ENCODE measurements at regions not wholly inside any gene's neighbourhood (a gene's known extent, or its start where the extent isn't known, plus 50 kb on each side); places are given as distances from the start of the nearest gene placed in this dataset.
A peak's percentile ranks its signal among the peaks of the same experiment; 100 is the strongest.
"Not testable (repeated sequence)": the region's sequence is repeated elsewhere in the genome, so short reads cannot be mapped to it uniquely, and the experiment has no call there.

DNA sequence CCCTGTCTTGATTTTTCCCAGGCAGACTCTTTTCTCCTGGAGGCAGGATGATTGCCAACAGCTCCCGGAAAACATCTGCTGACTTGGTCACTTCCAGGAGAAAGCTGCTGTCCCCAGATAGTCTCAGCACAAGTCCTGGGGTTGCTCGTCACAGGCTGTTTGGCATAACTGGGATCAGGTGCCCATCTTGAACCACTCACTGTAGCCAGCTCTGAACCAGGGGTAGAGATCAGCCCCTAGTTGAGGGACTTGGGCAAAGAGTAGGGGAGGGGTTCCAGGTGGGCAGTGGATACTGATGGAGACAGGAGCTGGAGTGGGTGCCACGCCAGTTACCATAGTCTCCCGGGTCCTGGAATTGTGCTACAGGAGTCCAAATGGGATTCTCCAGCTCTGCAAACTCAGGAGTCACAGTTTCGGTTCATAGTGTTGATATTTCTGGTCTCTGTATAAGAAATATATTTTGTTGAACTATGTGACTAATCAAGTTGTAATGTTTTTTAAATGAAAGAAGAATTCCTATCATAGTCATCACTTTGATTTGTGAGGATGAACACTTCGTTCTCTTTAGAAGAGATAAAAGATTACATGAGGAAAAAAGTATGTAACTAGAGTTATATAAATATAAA lies 1154.5 kb downstream of the AACS start:
- DNase-seq: no peak

DNA sequence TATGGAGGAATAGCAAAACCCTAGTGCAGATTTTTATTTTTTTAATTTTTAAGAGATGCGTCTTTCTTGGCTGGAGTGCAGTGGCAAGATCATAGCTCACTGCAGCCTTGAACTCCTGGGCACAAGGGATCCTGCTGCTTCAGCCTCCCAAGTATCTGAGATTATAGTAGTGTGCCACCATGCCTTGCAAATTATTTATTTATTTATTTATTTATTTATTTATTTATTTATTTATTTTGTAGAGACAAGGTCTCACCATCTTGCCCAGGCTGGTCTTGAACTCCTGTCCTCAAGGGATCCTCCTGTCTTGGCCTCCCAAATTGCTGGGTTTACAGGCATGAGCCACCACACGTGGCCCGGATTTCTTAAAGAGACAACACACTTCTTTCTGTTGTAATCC lies 1158.8 kb downstream of the AACS start:
- DNase-seq: no peak

DNA sequence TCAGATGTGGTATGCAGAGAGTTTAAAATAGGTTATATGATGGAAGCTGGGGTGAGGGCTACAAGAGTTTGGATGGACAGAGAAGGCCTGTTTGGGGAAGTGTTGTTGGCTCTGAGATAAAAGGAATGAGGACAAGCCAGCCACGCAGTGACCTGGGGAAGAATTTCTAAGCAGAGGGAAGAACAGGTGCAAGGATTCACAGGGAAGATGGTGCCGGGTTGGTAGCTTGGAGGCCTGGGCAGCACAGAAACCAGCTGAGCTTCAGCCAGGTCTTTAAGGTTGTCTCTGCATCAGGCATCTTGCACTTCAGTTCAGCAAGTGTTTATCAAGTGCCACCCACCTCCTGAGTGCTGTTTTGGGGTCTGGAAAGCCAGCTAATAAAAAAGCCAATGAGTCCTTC lies 1163.7 kb downstream of the AACS start:
- DNase-seq: no peak

DNA sequence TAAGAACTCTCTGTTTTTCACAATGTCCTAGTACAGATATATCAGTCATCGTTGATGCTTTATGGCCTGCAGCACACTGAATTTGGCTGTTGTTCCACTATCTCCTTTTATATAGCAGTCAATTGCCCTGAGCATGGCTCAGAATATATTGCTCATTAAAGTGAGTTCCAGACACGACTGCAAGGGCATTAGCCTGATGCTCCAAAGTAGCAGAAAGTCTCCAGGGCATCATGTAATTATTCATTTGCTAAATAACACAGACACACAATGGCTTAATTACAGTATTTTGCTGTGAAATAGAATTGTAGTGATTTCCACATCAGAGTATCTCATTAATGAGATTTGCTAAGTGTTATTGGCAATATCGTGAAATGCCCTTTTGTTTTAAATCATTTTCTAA lies 1167.5 kb downstream of the AACS start:
- DNase-seq: no peak

GRCh38 chr12:126233625-126234024 lies 1168.4 kb downstream of the AACS start:
- no peak for DNase-seq

DNA sequence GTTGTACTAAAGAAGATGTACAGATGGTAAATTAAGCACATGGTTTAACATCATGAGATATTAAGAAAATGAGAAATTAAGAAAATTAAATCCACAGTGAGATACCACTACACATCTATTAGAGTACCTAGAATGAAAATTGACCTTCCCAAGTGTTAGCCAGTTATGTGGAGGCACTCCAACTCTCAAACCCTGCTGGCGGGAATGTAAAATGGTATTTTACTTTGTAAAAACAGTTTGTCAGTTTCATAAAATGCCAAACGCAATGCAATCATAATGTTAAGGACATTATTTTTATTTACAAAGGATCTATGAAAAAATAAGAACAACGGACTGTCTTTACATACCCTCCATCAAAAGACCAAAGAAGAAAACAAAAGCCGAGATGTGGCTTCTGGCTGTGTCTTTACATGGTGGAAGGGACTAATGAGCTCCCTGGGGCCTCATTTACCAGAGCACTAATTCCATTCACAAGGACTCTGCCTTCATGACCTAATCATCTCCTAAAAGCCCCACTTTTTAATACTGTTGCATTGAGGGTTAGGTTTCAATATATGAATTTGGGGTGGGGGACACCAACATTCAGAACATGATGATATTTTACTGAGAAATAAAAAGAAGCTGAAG lies 1178.7 kb downstream of the AACS start:
- DNase-seq: no peak

DNA sequence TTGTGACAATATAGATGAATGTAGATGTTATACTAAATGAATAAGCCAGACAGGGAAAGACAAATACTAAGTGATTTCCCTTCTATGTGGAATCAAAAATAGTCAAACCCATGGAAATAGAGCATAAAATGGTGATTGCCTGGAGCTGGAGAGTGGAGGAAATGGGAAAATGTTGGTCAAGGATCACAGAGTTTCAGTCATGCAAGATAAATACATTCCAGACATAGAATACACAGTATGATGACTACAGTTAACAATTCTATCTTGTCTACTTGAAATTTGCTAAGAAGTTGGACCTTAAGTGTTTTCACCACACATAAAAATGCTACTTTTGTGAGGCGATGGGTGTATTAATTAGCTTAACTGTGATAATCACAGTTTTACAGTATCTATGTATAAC lies 1182.7 kb downstream of the AACS start:
- DNase-seq: no peak

DNA sequence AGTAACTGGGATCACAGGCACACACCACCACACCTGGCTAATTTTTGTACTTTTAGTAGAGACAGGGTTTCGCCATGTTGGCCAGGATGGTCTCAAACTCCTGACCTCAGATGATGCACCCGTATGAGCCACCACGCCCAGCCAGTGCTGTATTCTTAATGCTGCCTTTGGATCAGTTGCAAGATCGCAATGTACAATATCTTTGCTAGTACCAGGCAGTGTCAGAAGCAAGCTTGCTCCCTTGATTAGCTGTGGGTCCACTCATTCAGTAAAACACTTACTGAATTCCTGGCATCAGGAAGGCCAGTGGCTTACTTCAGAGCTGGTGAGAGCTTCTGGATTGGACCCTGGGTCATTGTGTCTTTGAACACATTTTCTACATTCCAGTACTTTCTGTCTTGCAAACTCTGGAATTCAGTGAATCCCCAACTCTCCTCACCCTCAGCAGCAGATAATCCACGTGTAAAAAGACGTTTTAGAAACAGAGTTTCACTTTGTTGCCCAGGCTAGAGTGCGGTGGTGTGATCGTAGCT lies 1183.7 kb downstream of the AACS start:
- DNase-seq: no peak

DNA sequence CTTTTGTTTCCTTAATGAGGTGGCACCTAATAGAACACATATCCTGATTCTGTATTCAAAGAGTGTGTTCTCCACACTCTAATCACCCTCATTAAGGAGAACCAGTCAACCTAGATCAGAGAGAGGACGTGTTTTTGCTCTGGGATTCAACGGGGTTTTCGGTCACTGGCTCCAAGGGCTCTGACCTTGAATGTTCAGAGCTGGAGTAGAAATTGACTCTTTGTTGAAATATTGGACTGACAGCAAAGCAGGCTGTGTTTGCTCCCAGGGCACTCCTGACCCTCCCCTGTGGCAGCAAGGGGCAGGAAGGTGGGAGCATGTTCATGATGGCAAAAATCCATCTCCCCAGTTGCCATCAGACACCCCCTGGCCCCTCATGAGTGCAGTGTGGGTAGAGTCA lies 1193.0 kb downstream of the AACS start:
- DNase-seq: no peak

DNA sequence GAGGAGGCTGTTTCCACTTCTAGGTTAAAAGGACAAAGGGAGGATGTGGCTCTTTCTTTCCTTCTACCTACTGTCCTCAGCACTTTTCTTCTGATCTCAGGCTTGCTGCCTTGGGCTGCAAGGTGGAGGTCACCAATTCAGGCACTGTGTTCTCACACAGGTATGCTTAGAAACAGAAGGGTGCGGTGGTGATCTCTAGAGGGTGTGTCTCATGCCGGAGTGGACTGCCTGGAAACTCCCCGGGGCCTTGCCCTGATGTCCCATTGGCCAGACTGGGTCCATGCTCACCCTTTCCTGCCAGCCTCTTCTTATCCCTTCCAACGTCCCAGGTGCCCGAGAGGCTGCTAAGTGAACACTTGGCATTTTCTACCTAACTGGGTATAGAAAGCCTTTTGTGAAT lies 1197.6 kb downstream of the AACS start:
- no peak for DNase-seq

- DNase-seq: no peak
Observed at GRCh38 chr12:126268222-126268621, 1203.0 kb downstream of the AACS start.

- DNase-seq: no peak
Observed at GRCh38 chr12:126271159-126271558, 1205.9 kb downstream of the AACS start.

DNA sequence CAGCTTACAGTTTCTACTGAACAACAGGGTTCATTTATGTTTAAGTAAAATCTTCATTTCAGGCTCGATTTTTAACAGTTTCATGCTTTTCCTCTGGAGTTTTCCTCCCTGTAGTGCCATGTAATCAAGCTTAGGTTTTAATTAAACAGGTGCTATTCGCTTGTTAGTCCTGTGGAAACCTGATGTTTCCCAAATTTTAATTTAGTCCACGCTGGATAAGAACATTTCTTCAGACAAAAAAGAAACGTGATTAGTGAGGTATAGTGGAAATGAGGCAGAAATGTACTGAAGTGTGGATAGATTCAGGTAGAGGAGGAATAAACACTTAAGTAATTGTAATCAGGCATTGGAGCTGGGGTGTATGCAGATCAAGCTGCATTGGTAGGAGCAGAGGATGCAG lies 1217.5 kb downstream of the AACS start:
- DNase-seq: no peak

DNA sequence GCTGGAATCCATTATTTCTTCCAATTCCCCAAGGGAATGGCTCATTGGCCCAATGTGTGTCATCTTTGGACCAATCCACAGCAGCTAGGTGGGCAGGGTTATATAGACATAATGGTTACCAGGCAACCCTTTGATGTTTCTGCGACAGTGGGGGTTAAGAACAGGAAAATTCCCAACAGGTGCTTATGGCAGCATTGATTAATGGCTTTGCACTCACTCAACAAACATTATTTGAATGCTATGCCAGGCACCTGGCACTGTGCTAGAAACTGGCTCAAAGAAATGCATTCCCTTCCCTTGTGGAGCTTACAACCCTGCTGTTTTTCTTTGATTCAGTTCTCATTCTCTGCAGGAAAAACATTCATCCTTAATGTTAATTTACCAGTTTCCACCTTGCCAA lies 1221.0 kb downstream of the AACS start:
- peak; percentile 96 for DNase-seq

GRCh38 chr12:126290456-126290855 lies 1225.2 kb downstream of the AACS start:
- no peak for DNase-seq

DNA sequence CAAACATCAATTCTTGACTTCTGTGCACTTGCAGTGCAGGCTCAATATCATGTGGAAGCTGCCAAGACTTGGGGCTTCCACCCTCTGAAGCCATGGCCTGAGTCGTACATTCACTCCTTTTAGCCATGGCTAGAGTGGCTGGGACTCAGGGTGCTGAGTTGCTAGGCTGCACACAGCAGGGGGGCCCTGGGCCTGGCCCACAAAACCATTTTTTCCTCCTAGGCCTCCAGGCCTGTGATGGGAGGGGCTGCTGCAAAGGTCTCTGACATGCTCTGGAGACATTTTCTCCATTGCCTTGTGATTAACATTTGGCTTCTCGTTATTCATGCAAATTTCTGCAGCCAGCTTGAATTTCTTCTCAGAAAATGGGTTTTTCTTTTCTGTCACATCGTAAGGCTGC lies 1226.8 kb downstream of the AACS start:
- not testable (repeated sequence) for DNase-seq

GRCh38 chr12:126295652-126296051 lies 1230.4 kb downstream of the AACS start:
- no peak for DNase-seq

DNA sequence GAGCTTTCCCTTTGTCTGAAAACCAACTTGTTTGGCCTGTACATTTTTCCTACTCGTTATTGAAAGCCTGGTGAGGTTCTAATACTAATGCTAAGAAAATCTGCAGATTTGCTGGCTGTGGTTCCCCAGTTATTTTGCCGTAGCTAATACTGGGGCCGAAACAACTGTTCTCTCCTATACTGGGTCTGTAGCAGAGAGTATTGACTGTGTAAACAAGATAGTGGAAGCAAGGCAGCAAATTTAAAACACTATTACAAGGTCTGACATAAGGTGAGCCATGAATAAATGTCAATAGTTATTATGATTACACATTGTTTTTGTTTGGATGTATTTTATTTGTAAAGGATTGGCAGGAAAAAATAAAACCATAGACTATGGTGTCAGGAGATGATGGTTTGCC lies 1244.0 kb downstream of the AACS start:
- DNase-seq: no peak

GRCh38 chr12:126312457-126312856 lies 1247.2 kb downstream of the AACS start:
- DNase-seq: no peak

DNA sequence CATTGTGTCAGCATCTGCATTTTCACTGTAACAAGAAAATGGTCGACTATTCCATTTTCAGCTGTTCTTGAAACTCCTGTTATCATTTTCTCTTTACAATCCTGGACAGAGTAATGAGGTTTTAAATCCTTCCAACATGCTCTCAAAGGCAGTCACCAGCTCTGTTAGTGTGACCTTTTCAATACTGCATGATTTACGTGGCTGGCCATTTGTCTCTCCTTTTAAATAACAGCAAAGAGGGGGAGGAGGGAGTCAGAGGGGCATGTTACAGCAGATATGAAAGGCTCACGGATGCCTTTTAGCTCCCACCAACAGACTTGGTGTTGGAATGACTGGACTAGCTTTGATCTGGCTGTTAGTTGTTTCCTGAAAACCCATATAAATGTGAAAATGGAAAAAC lies 1251.2 kb downstream of the AACS start:
- DNase-seq: no peak

- no peak for DNase-seq
Observed at GRCh38 chr12:126337556-126338441, 1272.6 kb downstream of the AACS start.

- DNase-seq: no peak
Observed at GRCh38 chr12:126342866-126343265, 1277.6 kb downstream of the AACS start.

DNA sequence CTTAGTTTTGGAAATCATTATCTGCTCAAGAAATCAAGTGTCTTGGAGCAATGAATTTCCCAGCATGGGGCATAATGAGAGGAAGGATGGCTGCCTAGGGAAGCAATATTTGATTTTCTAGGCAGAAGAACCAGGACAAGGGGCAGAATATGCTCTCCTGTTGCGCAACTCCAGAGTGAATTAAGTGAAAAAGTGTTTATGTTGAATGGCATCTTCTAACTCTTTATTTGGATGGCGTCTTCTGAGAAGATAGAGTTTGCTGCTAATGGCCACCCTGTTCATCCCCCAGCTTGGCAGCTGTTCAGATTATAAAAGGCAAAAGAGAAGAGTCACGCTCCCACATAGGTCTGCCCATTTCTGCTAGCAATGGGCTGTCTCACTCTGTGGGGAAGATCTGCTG lies 1278.1 kb downstream of the AACS start:
- DNase-seq: no peak

- no peak for DNase-seq
Observed at GRCh38 chr12:126346087-126346486, 1280.9 kb downstream of the AACS start.
